HG02943 (cell line): ENCODE measurements at regions not wholly inside any gene's neighbourhood (a gene's known extent, or its start where the extent isn't known, plus 50 kb on each side); places are given as distances from the start of the nearest gene placed in this dataset.

Source experiments
- ATAC-seq: cut with Tn5 transposase; IDR thresholded peaks from one replicate; pipeline ENCODE4 v1.9.1; 2021; ENCODE audit warnings: mild to moderate bottlenecking, low read depth, moderate library complexity; ENCODE audit not compliant: unreplicated experiment

DNA sequence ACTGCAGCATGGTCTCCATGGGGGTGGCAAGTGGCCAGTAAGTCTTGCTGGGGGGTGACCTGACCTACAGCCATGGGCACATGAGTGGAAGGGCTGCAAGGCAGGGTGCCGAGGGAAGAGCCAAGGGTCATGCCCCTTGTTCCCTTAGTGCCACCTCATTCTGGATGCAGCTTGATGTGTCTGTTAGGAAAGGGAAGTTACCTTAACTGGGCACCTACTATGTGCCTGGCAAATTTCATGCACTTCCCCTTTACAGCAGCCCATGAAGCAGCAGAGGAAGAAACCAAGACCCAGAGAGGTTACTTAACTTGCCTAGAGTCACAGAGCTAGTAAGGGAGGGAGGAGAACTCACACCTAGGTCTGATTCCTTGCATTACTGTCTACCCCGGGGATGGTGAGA, 174.0 kb downstream of the MRPL14 start:
- ATAC-seq, result no peak

DNA sequence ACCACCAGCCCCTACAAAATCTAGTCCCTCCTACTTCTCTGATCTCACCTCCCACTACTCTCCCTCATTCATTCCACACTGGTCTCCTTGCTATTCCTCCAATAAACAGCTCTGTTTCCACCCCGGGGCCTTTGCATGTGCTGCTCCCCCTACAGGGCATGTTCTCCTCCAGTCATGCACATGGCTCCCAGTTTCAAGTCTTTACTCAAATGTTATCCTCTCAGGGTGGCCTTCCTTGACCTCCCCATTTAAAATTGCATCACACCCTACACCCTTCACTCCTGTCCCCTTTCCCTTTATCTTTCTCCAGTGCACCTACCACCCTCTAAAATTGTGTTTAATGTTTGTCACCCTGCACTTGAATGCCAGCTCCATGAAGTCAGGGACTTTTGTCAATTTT, 174.5 kb downstream of the MRPL14 start:
- ATAC-seq, result no peak

DNA sequence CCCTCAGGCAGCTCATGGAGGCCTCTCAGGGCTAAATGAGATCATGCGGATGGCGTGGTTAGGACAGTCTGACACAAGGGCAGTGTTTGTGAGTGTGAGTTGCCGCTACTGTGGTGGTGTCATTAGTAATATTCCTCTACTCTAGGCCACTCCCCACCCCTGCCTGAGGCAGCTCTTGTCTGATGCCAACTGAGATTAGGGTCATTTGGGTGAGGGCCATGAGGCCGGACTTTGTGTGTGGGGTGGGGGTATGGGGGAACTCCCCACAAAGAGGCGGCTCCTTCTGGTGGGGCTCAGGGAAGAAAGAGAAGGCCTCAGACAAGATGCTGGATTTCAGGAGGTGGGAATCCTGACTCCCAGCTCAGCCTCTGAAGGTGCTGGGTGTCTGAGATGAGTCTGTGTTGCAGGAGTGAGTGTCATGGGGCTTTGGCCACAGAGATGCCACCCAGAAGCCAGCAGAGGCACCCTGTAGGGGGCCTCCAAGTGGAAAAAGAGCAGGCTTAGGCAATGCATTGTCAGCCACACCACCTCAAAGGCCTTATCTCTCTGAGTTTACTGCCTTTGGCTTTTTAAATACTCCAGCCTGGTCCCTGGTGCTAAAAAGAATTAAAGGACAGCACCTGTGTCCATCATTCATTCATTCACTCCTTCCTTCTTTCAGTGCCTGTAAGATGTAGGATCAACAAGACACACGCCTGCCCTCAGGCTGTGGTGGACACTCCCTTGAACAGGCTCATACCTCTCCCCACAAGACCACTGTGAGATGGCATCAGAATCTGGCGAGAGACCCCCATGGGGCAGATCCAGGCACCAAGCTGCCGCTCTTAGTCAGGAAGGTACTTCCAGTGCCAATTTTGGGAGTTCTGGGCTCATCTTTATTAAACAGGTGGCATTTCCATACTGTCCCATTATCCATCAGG, 175.2 kb downstream of the MRPL14 start:
- ATAC-seq, result no peak

DNA sequence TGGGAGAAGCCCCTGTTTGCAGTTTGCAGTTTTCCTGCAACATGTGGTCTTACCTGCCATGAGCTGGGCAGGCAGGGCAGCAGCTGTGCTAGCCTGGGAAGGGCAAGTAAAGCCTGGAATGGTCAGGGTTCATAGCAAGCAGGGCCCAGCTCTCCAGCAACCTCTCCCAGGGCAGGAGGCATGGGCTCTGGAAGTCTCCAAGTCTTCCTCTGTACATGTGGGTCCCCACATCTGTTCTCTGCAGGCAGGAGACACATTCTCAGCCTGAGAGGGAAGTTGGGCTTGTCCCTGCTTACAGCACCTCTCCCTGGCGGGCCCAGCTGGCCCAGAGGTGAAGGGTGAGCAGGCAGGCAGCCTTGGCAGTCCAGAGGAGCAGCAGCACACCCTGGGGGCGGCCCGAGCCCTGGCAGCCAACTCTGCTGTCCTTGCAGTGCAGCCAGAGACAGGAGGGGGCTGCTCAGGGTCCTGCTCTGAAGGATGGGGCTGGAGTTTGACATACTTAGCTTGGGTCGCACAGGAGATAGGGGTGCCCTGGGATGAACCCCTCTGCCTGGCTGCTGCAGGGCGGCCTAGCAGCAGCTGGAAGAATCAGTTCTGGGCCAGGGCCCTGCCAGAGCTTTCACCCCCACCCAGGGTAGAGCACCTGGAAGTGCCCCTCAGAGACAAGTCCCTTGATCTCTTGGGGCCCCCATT, 176.0 kb downstream of the MRPL14 start:
- ATAC-seq, result no peak

DNA sequence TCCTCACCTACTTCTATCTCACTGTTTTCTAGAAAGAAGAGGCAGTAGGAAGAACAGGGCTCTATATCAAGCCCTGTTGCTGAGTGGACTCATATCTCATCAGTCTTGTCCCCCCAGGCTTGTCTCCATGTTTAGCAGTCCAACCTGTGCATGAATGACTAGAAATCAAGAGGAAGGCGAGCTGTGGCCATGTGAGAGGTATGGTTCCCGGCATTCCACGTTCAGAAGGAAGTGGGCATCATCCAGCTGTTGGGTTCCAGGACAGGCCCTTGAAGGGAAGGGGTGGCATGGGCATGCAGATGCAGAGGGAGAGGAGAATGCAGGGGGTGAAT, 176.6 kb downstream of the MRPL14 start:
- no peak for ATAC-seq

DNA sequence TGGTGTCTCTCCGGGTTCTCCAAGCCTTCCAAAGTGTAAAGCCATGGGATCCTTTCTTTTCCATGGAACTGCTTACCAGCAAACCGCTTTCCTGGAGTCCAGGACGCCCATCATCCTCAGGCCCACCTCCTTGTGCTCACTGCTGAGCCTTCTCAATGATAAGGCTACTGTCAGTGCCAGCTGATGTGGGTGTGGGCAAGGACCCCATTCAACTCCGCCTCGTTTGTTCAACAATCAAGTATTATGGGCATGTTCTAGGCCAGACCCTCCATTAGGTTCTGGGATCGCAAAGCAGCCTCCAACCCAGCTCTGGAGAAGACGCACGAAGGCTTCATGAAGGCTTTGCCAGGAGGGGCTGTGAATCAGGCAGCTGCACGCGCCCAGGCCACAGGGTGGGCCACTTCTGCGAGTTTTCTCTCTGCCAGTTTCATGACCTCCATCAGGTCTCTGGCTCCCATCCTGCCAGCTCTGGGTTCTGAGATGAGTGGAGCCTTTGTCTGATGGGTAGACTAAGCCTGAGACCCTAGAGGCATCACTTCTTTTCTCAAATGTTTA, 177.1 kb downstream of the MRPL14 start:
- ATAC-seq, result no peak

DNA sequence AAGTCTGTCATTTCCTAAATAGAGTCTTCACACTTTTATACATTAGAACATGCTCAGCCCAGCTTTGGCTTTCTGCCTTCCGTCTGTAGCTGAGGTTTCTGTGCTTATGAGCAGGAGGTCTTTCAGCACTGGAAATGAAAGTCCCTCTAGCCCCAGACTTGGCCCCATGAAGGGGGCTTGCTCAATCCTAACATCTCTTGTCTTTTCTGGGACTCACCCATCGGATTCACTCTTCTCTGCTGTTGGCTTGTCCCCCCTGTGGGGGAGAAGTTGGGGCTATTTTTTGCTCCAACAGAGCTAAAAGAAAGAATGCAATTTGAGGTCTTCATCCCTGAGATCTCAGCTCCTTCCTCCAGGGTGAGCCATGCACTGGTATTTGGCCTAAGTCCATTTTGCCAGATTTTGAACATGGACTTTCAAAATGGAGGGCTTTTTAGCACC, 177.7 kb downstream of the MRPL14 start:
- no peak for ATAC-seq

DNA sequence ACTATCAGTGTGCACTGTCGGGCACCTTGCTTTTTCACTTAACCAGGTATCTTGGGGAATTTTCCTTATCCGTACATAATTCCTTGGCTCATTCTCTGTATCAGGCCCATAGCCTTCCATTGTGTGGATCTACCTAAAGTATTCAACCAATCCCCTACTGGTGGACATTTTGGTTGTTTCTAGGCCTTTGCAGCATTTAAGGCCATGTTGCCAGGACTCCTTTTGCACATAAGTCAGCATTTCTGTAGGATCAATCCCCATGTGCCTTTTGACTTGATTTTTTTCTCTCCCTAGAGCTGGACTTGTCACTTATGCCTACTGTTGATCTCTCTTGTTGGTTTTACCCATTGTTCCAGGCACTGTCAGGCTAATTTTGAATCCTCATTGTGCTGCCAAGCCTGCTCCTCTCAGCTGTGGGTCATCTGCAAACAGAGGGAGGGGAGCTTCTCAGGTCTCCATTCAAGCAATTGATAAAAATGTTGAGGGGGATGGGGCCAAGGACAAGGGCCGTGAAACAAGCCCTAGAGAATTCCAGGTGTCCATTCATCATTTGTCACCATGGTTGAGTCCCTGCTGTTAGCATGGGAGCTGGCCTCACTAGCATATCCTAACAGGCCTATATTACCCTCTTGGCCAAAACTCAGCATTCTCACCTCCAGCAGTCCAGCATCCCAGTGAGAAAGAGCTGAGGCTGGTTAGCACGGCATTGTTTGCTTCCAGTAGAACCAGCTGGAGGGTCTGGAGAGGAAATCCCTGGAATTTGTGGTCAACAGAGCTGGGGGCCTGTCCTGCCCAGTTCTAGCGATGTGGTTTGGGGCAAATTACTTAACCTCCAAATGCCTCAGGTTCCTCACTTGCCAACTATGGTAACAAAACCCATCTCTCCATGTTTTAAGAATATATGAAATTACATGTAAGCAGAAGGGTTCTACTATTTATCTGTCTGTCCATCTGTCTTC, 178.4 kb downstream of the MRPL14 start:
- no peak for ATAC-seq

DNA sequence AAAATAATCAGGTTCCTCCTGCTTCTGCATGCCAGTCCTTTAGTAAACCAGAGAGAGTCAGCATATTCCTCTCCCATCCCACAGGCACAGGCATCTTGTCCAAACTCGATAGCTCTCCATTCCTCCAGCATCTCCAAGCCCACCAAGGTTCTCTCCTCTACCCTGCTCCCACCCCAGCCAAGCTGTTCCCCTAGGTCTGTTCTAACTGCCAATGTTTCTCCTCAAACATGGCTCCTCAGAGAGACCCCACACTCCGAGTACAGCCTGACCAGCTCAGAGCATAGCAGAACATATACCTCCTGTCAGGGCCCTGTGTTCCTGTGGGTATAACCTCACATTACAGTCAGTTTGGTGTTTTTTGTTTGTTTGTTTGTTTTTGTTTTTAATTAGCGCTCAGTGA, 177.8 kb downstream of the VEGFA start:
- no peak for ATAC-seq

DNA sequence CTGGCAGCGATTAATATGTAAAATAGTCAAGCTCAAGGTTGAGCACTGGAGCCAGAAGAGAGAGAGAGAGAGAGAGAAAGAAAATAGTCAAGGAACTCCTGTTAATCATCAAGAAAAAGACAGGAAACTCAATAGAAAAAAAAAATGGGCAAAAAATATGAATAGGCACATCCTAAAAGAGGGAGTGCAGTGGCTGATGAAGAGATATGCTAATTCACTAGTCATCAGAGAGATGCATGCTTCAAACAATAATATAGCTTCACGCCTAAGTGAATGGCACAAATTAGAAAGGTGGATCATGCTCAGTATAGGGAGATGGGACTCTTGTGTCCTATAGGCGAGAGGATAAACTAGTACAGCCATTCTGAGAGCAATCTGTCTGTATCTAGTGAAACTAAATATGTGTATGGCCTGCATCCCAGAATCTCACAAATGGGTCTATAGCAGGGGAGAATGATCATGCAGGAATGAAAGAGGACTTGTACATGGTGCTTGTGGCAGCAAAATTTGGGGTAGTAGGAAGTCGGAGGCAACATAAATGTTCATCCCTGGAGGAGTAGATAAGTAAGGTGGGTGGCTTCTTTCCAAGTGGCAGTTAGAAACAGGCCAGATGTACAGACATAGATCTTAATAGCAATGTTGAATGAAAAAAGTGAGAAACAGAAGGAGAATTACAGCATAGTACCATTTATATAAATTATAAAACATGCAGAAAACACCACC, 176.8 kb downstream of the VEGFA start:
- no peak for ATAC-seq

DNA sequence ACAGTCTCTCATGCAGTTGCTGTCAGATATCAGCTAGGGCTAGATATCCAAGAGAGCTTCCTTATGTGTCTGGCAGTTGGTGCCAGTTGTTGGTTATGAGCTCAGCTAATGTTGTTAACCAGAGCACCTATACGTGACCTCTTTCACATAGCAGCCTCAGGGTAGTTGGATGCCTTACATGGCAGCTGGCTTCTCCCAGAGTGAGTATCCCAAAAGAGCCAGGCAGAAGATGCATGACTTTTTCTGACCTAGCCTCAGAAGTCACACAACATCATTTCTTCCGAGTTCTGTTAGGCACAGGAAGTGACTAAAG, 175.7 kb downstream of the VEGFA start:
- ATAC-seq, result no peak

DNA sequence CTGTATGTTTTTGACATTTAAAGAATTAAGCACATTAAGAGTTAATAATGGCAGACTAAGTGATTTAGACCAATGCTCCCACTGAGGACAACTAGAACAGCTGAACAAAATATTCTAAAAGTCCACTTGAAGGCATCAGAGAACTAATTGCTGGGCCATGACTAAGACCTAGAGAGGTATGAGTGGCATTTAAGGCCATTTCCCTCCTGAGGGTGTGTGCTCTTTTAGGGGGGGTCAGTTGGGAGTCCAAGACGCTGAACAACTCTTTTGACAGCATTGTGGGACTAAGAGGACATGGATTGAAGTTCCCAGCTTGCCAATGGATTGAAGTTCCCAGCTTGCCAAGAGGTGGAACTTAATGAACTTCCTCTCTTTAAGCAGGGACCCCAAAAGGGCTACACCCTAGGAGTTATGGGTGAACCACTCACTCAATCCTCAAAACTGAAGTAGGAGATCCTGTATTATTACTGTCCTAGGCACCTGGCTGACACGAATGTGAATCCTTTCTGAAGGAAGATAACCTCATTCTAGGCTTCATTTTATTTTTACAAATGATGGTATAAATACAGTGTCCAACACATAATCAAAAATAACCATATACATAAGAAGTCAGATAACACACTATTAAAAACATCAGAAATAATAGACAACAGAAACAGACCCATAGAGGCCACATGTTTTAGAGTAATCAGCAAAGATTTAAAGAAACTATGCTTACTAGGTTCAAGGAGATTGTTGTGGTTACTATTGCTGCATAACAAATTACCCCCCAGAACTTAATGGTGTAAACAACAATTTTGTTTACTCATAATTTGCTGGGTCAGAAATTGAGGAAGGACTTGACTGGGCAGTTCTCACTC, 175.1 kb downstream of the VEGFA start:
- no peak for ATAC-seq

DNA sequence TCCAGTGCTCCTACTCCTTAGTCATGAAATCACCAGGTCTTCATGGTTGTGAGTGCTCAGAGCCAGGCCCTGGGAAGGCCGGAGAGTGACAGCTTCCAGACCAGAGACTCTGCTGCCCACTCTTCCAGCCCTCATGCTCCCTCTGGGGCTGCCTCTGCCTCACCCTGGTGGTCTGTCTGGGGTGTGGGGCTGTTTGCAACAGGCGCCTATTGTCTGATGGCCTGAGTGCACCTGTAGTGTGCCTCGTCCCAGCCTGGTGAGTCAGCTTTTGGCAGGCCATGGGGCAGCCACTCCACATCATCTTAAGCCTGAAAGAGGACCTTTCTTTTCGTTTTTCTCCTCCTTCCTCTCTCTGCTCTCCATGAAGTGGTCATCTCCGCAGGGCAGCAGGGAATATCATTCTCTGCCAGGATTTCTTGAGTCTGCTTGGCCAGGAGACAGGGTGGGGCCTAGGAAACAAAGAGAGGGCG, 173.8 kb downstream of the VEGFA start:
- ATAC-seq, result no peak

DNA sequence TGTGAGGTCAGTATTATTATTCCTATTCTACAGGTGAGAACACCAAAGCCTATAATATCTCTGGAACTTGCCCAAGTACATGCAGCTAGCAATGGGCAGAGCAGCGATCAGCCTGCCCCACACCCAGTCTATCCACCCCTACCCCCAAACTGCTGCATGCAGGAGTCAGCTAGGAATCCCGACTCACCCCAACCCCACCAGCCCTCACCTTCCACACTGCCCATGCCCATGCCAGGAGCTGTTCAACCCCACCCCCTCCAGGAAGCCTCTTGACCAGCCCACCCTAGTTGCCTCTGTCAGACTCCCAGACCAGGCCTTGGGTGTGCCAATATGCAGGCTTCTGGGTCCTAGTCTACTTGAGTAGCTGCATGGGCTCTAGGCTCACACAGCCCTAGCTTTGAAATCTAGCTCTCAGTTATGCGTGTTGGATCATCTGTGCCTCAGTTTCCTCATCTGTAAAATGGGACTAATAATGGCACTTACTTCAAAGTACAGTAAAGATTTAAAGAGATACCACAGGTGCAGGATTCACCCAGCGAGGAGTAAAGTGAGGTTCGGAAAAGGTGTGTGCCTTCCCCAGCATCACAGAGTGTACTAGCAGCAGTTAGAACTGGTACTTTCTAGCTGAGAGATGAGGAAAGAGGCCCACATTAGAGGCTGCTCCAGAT, 173.2 kb downstream of the VEGFA start:
- no peak for ATAC-seq

DNA sequence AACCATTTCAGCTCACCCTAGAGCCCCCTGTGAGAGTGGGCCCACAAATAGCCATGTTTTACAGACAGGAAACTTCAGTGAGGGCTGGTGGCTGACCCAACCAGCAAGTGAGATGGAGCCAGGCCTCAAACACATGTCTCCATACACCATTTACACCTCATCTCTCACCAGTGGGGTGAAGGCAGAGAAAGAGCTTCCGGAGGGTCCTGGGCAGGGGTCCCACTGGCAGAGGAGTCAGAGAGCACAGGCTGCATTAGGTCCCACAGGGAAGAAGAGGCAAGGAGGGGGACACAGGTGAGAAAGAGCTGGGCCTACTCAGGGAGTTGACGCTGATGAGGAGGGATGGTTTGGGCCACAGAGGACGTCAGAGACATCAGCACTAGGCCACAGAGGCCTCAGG, 172.6 kb downstream of the VEGFA start:
- ATAC-seq, result no peak

DNA sequence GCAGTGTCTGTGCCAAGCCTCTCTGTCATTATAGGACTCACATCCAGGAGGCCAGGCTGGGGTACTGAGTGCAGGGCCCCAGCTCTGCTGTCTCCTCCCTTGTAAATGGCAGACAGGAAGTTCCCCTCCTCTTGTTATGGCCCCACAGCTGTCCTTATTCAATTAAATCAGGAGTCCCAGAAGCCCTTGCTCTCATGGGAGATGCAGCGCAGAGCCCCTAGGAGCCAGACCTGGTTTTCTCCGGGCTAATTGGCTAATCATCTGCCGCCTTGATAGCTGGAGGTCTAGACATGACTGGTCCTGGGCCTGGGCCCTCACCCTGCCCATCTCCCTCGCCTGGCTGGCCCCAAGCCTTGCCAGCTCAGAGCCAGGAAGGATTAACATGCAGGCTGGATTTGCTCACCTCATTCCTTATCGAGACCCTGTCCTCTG, 172.0 kb downstream of the VEGFA start:
- ATAC-seq, result no peak

DNA sequence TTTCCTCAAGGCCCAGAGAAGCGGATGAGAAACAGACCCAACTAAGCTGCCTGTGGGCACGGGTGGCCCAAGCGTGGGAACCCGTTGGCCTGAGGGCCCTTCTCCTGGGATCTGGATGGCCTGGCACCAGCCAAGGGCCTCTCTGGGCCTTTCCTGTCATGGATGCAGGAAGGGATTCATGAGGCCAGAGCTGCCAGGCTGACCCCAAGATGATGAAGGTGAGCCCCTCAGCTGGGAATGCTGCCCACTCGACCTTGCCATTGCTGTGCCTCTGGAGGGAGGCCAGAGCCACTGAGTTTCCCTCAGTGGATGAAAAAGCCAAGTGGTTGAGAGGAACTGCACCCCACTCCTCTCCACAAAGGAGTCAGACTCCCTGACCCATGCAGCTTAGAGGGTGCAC, 171.2 kb downstream of the VEGFA start:
- ATAC-seq, result no peak

DNA sequence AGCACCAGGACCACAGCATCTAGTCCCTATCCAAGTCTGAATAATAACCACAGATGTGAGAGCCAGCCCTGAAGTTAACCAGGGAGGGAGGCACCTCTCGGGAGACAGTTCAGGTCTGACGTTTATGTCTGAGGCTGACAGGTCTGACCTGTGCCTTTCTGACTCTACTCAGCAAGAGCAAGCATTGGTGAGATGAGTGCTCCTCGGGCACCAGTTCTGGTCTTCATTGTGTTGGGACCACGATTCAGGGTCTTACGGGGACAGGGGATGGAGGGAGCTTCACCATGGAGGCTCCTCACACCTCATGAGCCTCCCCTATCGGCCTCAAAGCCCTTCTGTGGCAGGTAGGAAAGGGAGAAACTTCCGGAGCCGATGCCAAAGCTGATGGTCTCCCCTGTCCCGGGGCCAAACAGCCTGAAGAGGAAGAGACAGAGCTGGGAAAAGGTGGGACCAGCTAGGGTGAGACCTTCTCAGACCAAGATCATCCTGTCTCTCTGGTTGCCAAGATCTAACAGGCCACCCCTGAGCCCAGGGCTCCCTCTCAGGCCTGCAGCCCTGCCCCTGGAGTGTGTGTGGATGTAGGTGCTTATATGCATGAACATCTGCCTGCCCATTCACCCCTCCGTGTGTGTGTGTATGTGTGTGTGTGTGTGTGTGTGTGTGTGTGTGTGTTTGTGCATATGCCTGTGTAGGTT, 170.5 kb downstream of the VEGFA start:
- no peak for ATAC-seq
